Muscle of leg (tissue), 3 donors: ENCODE measurements at regions not wholly inside any gene's neighbourhood (a gene's known extent, or its start where the extent isn't known, plus 50 kb on each side); places are given as distances from the start of the nearest gene placed in this dataset.

Experiments used
- DNase-seq: peaks from one replicate; pipeline ENCODE4 v3.0.0; 2013
- H3K27ac ChIP-seq: one replicate; pipeline ENCODE4 v1.5.1; 2013; ENCODE audit warnings: mild to moderate bottlenecking, low read length, control low read depth
- H3K27me3 ChIP-seq: one replicate; pipeline ENCODE4 v1.6.1; 2013; ENCODE audit warnings: low read length; ENCODE audit not compliant: control insufficient read depth, insufficient read depth
- H3K36me3 ChIP-seq: one replicate; pipeline ENCODE4 v1.6.1; 2013; ENCODE audit warnings: low read length; ENCODE audit not compliant: control insufficient read depth, insufficient read depth
- H3K4me1 ChIP-seq: one replicate; pipeline ENCODE4 v1.6.1; 2013; ENCODE audit warnings: low read length; ENCODE audit not compliant: control insufficient read depth, insufficient read depth
- H3K4me3 ChIP-seq: one replicate; pipeline ENCODE4 v1.5.1; 2013; ENCODE audit warnings: low read length, control low read depth
- H3K9me3 ChIP-seq: replicated peaks from 2 replicates; pipeline ENCODE4 v1.6.1; 2013; ENCODE audit warnings: low read depth, low read length; ENCODE audit not compliant: control insufficient read depth
- WGBS: methylation state at CpG from one replicate; pipeline ENCODE4 v1.1.5; 2013; ENCODE audit warnings: missing lambda C conversion rate; ENCODE audit not compliant: insufficient coverage; 5-methylcytosine and 5-hydroxymethylcytosine counted together

- Histone ChIP-seq H3K27ac (no peak overlapping the region), H3K36me3 (no peaks in the 10 kb centered on the region), H3K4me1 (peaks cover 3% of the 10 kb centered on the region), H3K9me3 (no peaks in the 10 kb centered on the region), H3K4me3 (no peak overlapping the region), H3K27me3 (peaks cover 3% of the 10 kb centered on the region)
- WGBS = 48% methylated on average over 6 of the region's 10 CpGs
- no peak for DNase-seq
These were observed 50.2 kb upstream of the SNX9 start for GRCh38 chr6:157772820-157773219.
